ENCODE measurements at regions not wholly inside any gene's neighbourhood (a gene's known extent, or its start where the extent isn't known, plus 50 kb on each side); places are given as distances from the start of the nearest gene placed in this dataset.

DNA sequence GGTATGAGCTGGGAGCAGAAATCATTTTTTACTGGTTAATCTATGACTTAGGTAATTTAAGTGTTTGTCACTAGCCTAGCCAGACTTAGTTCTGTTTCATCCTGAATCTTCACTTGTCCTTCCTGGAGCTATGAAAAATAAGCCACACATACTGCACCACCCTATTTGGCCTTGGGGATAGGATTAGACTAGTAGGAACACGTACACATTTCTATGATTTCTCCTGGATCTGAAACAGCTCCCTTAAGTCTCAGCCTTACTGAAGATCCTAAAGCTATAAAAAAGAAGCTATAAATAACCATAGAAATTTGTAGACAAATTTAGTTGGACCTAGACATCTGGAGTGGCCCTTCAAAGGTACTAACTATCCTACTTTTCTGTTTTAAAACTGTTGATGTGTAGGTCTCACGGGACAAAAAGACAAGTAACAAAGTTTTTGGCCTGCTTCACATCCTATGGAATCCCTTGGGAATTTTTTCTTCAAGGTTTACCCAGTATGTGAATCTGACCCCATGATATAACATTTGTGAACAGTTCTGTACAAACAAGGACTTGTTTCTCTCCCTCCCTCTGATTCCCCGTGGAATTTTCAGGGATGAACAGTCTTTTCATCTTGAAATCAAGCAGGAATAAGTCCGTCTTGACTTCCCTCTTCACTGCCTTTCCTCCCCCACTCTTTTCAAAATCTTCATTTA is 275.0 kb downstream of the FAM76B start:
- DNase-seq (ENCODE audit: low read depth) = no peak

DNA sequence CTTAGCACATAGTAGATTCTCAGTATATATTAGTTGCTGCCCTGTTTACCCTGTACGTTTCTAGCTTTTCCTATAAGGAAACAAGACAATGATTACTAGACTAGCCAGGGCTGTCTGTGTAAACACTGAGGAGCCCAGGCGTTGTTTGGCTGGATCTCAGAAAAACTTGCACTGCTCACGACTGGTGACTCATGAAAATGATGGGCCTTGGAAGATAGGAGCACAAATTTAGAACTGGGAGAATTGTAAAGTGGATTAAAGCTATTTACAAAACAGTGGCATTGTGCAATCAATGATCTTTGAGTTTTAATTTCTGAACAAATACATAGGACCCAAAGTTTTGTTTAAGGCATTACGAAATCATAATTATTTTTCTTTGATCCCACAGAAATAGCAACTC is 276.9 kb downstream of the FAM76B start:
- DNase-seq (ENCODE audit: low read depth) = peak; percentile 76

DNA sequence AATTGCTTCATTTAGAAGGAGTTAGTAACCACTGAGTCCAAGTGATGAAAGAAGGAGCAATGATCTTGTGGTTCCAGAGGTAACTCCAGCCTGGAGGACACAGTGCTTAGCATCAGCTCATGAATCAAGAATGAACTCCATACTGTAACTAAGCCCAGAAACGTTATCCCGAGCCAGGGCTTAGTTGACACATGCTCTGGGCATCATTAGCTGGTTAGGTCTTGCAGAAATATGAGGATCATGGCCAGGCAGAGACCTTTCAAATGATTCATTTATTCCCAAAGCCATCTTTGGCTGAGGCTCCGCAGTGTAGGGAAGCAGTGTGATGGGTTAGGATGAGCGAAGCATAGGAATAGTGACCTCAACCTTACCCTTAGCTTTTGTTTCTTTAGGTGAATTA is 277.4 kb downstream of the FAM76B start:
- DNase-seq (ENCODE audit: low read depth) = peak; percentile 68

DNA sequence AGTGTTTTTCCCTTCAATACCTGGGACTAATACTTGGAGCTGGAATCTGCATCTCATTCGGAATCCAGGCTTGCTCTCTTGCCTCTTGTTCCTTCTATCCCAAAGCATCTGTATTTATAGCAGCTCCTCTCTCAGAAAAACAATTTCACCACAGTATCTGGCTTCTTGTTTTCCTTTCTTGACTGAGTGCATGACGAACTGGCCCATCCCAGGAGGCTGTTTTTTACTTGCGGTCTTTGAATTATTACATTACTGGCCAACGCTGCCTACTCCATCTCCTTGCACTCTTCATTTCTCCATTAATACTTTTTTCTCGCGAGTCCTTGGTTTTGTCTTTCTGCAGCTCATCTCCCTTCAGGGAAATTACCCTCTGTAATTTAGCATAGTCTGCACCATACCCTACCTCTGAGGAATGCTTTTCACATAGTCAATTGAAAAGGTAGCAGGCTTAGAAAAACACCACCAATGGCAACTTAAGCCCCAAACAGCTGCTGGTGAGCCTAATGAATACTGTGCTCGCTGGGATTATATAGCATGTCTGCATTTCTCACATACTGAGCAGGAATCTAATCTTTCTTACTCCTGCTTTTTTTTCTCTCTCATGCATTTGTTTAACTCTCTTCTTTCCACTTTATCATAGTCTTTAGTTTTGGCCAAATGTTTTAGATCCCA is 277.4 kb upstream of the SESN3 start:
- no peak for DNase-seq (ENCODE audit: low read depth)

DNA sequence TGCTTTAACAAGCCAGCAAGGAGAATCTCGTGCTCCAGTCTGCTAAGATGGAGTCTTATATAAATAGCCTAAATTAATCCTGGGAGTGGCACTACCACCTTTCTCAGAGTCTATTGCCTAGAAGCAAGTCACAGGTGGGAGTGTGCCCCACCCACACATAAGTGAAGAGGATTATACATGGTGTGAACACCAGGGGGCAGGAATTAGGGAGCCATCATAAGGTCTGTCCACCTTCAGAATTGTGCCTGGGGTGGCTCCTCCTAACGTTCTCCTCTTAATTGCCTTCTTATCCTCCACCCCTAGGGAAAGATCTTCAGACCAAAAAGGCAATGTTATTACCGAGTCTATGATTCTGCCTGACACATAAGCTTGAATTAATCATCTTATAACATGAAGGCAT is 276.8 kb upstream of the SESN3 start:
- no peak for DNase-seq (ENCODE audit: low read depth)

DNA sequence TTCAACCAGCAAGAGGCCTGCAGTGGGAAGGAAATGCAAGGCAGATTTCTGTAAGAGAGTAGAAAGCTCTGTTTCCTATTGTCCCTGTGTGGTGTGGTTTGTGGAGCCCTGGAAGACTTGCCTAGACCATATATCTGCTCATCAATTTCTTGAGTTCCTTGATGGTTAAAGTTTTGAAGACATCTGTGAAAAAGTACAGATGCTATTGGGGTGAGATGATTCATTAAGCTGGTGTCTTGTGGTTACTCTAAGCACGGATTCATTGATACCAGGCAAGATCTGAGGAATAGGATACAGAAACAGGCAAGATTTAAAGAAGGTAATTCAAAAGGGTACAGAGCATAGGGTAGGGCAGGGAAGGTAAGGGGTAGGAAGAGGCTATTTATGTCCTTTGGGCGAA is 275.8 kb upstream of the SESN3 start:
- no peak for DNase-seq (ENCODE audit: low read depth)

DNA sequence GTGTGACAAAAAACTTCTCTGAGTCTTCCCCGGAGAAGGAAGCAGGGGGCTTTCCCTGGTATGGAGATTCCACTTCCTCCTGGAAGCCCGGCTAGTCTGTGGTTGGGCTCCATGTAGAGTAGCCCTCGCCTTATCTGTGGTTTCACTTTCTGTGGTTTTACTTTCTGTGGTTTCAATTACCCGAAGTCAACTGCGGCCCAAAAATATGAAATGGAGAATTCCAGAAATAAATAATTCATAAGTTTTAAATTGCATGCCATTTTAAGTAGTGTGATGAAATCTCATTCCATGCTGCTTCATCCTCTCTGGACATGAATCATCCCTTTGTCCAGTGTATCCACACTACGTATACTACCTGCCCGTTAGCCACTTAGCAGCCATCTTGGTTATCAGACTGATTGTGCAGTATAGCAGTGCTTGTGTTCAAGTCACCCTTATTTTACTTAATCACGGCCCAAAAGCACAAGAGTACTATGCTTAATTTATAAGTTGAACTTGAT is 275.0 kb upstream of the SESN3 start:
- no peak for DNase-seq (ENCODE audit: low read depth)

DNA sequence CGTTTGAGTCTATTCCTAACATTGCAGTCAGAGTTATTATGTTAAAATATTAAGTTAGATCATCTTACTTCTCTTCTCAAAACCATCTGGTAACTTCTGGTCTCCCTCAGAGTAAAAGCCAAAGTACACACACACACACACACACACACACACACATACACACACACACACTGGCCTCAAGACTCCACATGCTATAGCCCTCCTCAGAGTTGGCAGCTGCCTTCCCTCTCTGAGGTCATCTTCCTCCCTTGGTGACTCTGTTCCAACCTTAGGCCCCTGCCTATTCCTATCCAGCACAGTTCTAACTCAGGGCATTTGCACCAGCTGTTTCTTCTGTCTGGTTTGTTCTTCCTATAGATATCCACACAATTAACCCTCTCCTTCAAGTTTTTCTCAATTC is 272.0 kb upstream of the SESN3 start:
- DNase-seq (ENCODE audit: low read depth) = no peak

DNA sequence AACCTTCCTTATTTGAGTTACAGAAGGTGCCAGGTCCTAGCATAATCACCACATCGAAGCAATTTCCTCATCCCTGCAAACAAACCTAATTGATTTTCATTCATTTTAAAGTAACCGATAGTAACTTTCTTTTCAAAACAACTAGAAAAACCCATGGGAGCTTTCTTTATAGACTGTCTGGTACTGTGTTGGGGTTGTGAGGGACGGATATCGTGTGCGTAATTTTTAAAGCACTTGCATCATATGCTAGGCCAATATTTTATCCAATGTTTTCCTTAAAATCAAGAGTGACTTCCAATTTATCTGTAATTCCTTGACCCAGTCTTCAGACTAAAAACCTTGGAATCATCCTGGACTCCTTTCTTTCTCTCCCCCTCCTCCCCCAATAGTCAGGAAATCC is 271.5 kb upstream of the SESN3 start:
- no peak for DNase-seq (ENCODE audit: low read depth)

DNA sequence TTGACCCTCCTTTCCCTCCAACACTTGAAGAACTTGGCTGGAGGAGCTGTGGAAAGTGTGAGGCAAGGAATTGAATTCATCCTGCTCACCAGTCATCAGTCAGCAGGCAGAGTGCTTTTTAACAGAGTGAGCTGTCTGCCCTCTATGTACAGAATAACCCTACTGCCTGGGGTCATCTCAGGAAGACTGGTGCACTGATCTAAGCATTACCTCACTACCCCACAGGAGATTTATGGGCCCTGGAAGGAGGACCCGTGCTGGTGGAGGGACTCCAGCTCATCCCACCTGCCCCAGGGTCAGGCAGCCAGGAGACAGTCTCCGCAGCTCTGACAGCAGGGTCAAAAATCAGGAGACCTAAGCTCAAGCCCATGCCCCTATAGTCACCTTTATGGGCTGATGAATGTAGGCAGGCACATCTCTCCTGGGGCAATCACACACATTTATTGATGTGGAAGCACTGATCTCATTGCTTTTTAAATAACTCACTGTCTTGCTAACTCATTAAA is 270.8 kb upstream of the SESN3 start:
- no peak for DNase-seq (ENCODE audit: low read depth)

DNA sequence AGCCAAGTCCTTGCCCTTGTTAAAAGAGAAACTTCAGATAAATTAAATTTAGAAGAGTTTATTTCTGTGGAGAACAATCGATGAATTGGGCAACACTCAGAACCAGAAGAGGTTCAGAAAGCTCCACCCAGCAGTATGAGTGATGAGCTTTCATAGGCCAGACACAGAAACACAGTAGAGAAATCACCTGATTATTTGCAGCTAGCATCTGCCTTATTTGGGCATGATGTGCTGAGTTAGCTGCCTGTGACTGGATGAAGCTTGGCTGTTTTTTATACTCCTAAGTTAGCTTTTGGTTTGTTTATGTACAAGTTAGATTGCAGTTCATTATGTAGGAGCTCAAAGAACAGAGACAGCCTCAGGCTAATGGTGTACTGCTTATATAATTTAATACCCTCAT is 269.5 kb upstream of the SESN3 start:
- DNase-seq (ENCODE audit: low read depth) = no peak

DNA sequence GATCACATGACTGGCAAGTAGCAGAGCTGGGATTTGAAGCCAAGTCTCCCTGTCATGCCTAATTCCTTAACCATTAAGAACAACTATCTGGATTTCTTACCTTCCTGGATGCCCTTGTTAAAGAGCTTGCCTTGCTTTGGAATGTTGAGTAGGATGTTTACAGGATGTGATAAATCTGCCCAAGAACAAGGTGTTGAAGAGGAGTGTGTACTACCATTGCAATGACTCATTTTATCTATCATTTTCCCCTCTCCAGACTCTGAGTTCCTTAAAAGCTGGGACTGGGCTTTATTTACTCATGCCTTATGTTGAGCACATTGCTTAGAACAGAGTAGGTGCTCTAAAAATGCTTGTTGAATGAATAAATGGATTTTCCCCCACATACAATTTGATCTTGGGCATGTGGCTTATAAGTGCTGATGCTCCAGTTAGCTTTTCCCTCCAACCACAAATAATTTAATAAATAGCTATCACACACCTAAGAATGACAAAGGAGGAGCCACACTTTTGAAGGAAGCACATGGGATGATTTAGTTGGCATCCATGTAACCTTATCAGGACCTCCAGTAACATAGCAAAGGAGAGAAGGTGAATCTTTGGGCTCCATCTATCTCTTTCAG is 268.6 kb upstream of the SESN3 start:
- DNase-seq (ENCODE audit: low read depth) = peak; percentile 79

DNA sequence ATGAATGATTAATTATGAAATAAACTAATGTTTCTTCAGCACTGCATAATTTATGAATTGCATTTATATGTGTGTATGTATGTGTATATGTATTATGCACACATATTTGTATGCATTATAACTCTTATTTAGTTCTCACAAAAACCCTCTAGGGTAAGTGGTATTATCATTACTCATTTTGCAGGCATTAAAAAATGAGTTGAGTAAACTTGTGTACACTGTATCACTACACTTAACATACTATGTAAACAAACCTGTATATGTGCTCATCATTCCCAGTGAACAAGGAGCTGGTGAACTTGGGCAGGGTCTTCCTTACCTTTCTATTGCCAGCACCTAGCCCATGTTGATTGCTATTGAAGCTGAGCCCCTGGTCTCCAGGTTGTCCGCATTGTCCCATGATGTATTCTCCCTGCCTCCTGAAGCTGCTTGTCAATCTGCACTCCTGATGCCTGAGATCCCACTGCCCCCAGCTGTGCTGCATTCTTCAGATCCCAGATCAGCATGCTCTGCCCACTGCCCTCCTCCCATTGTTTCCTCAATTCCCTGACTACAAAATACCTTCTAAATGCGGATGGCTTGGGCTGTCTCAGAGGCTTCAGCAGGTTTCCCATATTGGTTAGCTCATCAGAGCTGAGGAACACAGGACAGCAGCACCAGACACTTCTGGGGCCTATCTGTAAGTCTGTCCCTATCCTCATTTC is 267.9 kb upstream of the SESN3 start:
- DNase-seq (ENCODE audit: low read depth) = no peak

DNA sequence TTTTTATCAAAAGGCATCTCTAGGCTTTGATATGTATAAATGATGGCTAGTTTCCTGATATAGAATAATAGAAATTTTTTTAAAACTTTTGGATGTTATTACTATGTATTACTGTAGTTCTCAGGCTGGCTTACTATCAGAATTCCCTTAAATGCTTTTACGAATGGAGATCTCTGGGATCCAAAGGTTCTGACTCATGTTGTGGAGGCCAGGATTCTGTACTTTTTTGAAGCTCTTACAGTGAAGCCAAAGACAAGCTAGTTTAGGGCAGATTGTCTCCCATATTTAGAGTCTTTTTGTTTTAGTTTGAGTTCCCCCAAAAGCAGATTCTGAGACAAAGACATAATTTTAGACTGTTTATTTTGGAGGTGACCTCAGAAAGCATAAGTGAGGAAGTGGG is 265.9 kb upstream of the SESN3 start:
- DNase-seq (ENCODE audit: low read depth) = no peak

DNA sequence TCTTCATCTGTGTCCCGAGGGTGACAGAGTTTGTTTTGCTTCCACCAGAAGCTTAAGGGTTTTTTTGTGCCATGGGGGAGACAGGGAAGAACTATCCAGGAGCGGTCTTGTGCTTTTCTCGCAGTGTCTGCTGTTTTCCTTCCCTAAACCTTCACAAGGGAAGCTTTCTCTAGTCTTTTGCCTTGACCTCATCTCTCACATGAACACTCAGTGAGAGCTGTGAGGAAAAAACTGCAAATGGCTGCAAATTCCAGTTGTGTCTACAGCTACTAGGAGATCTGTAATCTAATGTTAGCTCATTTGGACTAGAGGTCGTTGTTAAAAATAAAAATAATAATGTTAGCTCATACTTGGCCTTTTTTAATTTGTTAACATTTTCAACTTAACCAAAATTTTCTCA is 264.7 kb upstream of the SESN3 start:
- no peak for DNase-seq (ENCODE audit: low read depth)

DNA sequence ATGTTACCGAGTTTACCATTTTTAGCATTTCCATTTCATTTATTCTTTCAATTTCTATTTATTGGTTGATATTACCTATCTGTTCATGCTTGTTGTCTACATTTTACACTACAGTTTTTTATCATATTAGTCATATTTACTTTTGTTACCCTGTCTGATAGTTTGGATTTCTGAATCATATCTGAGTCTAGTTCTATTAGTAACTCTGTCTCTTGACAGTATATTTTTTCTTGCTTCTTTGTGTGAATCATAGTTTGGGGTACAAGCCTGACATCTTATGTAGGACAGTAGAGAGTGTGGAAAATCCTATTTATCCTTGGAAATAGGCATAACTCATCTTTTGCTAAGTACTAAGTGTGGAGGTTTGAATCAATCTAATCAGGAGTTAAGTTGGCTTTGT is 263.9 kb upstream of the SESN3 start:
- DNase-seq (ENCODE audit: low read depth) = no peak

DNA sequence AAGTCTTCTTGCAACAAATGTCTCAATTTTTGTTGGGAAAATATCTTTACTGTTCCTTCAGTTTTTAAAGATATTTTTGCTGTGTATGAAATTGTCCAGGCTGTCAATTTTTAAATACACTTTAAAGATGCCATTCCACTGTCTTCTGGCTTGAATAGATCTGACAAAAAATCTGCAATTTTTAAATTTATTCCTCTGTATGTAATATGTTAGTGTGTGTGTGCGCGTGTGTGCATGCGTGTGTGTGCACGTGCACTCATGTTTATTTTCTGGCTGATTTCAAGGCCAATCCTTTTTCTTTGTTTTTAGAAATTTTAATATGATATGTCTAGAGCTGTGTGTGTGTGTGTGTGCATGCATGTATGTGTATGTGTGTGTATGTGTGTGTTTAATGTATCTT is 263.2 kb upstream of the SESN3 start:
- DNase-seq (ENCODE audit: low read depth) = no peak

DNA sequence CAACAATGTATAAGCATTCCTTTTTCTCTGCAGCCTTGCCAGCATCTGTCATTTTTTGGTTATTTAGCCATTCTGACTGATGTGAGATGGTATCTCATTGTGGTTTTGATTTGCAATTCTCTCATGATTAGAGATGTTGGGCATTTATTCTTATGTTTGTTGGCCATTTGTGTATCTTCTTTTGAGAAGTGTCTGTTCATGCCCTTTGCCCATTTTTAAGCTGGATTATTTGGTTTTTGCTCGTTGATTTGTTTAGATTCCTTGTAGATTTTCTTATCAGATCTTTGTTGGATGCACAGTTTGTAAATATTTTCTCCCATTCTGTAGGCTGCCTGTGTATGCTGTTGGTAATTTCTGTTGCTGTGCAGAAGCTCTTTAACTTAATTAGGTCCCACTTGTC is 259.6 kb upstream of the SESN3 start:
- no peak for DNase-seq (ENCODE audit: low read depth)

DNA sequence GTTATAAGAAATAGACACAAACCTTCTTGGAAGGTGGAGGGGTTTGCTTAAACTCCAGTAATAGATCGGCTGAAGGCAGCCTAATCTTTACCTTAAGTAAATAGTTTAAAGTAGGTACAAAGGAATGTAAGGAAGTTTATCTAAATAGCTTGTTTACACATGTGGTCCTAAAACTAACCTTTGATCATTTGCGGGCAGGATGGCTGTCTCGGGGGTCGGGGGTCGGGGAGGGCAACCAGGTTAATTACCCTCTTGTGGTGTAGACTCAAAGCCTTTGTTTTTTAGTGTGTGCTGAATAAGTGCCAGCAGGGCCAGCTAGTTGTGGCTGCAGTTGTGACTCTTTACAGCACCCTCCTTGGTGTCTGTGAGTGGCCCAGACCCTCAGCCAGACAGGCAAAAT is 256.9 kb upstream of the SESN3 start:
- DNase-seq (ENCODE audit: low read depth) = no peak

DNA sequence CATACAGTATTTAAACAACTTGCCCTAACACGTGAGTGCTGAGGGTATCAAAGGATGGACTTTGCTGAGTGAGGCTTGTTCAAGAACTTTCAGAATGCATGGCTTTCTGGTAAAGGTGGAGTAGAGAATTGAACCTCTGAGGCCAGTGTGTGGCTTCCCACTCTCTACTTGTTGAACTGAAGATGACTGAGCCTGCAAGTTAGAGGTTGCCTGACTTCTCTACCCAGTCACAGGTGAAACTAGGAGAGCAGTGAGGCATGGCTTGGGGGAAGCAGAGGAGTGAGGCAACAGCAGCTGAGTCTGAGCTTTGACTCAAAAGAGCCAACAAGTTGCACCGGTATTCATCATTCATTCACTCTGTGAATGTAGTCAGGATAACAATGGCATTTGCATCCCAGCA is 256.4 kb upstream of the SESN3 start:
- DNase-seq (ENCODE audit: low read depth) = no peak

DNA sequence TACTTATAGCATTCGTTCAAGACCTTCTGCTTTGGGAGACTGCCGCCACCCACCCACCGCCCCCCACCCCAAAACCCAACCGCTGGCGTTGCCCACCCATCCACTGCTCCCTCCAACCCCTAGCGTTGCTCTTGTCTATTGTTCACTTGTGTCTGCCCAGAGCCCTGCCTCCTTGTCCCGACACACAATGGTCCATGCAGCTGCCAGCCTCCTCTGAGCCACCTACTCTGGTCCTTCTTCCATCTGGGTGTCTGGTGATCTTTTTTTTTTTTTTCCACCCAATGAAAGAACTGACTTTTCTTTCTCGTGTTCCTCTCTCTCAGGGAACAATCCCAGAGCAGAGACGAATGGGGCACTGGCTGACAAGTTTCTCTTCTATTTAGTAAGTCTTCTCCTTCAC is 256.0 kb upstream of the SESN3 start:
- no peak for DNase-seq (ENCODE audit: low read depth)

DNA sequence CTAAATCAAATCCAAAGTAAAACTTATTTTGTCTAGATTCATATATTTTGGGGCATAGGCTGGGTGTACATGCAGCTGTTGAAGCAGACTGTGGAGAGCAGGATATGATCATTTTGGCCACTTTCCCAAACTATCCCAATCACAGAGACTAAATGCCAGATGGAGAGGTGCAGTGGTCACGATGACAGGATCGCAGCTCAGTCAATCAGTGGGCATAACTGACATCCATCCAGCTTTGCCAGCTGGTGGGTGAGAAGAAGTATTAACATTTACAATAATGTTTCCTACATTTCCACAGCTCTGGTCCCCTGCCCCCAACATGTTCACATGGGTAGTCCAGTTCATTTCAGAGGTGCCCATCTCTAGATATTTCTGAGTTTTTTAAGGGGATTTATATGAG is 255.5 kb upstream of the SESN3 start:
- DNase-seq (ENCODE audit: low read depth) = no peak

Data from HS-5 (cell line).